ENCODE measurements at regions not wholly inside any gene's neighbourhood (a gene's known extent, or its start where the extent isn't known, plus 50 kb on each side); places are given as distances from the start of the nearest gene placed in this dataset.

DNA sequence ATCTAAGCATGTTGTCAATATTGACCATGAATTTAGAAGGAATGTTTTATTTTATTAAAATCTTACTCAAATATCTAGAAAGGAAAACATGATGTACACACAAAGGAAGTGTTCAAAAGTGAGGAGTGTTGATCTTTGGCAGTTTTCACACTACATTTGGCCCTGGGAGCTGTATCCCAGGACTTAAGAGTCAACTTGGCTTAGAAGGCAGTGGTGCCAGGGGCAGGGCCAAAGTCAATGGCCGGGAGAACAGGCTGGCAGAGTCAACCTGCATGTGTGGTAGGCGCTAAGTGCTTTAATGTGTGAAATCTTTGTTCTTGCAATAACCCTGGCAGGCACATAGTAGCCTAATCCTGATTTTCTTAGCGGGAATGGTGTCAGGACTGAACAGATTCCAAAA is 228.4 kb downstream of the TENT4A start:
- Histone ChIP-seq H3K4ac (ENCODE audit: low read depth, low read length) (no peak overlapping the region), H3K27ac (ENCODE audit: insufficient read length, low read depth, low read length) (no peak overlapping the region), H3K4me1 (ENCODE audit: insufficient read depth, low read length) (no peaks in the 10 kb centered on the region), H2BK15ac (ENCODE audit: low read depth, low read length) (no peak overlapping the region), H4K8ac (replicated peaks; ENCODE audit: insufficient read length, low read depth, low read length) (no peak overlapping the region), H3K23ac (ENCODE audit: insufficient read length, low read depth, low read length) (no peak overlapping the region), H3K27me3 (ENCODE audit: insufficient read depth, low read length) (no peaks in the 10 kb centered on the region), H4K91ac (ENCODE audit: insufficient read length, low read depth, low read length) (no peak overlapping the region), H3K9me3 (ENCODE audit: control insufficient read depth, low read depth, low read length) (no peaks in the 10 kb centered on the region), H3K79me1 (ENCODE audit: insufficient read depth, low read depth, low read length, poor library complexity, severe bottlenecking) (no peaks in the 10 kb centered on the region), H4K20me1 (ENCODE audit: control insufficient read depth, insufficient read depth, insufficient read length) (peaks cover 2% of the 10 kb centered on the region), H2AK5ac (ENCODE audit: insufficient read length, low read length) (no peak overlapping the region), H3K4me2 (ENCODE audit: insufficient read depth, insufficient read length, low read length) (no peak overlapping the region), H3K9ac (ENCODE audit: extremely low read depth, insufficient read length, low read length) (no peak overlapping the region), H3K79me2 (ENCODE audit: insufficient read depth, low read length) (no peaks in the 10 kb centered on the region), H3T11ph (ENCODE audit: low read length) (no peak overlapping the region), H3K56ac (ENCODE audit: insufficient read length, low read depth, low read length) (no peak overlapping the region), H4K5ac (ENCODE audit: insufficient read length, low read depth, low read length) (no peak overlapping the region), H3K14ac (ENCODE audit: insufficient read depth, low read length) (no peak overlapping the region), H2BK120ac (ENCODE audit: low read depth, low read length, poor library complexity, severe bottlenecking) (no peak overlapping the region), H2BK20ac (ENCODE audit: low read depth, low read length, poor library complexity, severe bottlenecking) (no peak overlapping the region), H3K18ac (ENCODE audit: insufficient read length, low read depth, low read length) (no peak overlapping the region), H2AFZ (ENCODE audit: low read length) (no peak overlapping the region), H2BK12ac (ENCODE audit: insufficient read length, low read depth, low read length) (no peak overlapping the region), H3K23me2 (ENCODE audit: insufficient read length, low read depth, low read length, poor library complexity, severe bottlenecking) (no peaks in the 10 kb centered on the region), H2BK5ac (ENCODE audit: insufficient read length, low read length) (no peak overlapping the region)
- Mint-ChIP-seq H3K4me3 (no peak overlapping the region), H3K36me3 (ENCODE audit: insufficient read depth in 1 of 3, low read depth in 3 of 3) (no peaks in the 10 kb centered on the region), H3K9me3 (no peaks in the 10 kb centered on the region), H3K4me1 (no peaks in the 10 kb centered on the region), H3K27me3 (ENCODE audit: low read depth) (peaks cover 6% of the 10 kb centered on the region), H3K27ac (no peak overlapping the region)
- DNase-seq: no peak
- WGBS (ENCODE audit: extremely low coverage, insufficient read length, low lambda C conversion rate): no CpG with 5 or more reads among the region's 3 CpGs
- TF ChIP-seq, protein P1, sequence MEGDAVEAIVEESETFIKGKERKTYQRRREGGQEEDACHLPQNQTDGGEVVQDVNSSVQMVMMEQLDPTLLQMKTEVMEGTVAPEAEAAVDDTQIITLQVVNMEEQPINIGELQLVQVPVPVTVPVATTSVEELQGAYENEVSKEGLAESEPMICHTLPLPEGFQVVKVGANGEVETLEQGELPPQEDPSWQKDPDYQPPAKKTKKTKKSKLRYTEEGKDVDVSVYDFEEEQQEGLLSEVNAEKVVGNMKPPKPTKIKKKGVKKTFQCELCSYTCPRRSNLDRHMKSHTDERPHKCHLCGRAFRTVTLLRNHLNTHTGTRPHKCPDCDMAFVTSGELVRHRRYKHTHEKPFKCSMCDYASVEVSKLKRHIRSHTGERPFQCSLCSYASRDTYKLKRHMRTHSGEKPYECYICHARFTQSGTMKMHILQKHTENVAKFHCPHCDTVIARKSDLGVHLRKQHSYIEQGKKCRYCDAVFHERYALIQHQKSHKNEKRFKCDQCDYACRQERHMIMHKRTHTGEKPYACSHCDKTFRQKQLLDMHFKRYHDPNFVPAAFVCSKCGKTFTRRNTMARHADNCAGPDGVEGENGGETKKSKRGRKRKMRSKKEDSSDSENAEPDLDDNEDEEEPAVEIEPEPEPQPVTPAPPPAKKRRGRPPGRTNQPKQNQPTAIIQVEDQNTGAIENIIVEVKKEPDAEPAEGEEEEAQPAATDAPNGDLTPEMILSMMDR (conservative IDR thresholded peaks at IDR 0.05): no peak

Measured in H9 (cell line).